ENCODE measurements at regions not wholly inside any gene's neighbourhood (a gene's known extent, or its start where the extent isn't known, plus 50 kb on each side); places are given as distances from the start of the nearest gene placed in this dataset.

DNA sequence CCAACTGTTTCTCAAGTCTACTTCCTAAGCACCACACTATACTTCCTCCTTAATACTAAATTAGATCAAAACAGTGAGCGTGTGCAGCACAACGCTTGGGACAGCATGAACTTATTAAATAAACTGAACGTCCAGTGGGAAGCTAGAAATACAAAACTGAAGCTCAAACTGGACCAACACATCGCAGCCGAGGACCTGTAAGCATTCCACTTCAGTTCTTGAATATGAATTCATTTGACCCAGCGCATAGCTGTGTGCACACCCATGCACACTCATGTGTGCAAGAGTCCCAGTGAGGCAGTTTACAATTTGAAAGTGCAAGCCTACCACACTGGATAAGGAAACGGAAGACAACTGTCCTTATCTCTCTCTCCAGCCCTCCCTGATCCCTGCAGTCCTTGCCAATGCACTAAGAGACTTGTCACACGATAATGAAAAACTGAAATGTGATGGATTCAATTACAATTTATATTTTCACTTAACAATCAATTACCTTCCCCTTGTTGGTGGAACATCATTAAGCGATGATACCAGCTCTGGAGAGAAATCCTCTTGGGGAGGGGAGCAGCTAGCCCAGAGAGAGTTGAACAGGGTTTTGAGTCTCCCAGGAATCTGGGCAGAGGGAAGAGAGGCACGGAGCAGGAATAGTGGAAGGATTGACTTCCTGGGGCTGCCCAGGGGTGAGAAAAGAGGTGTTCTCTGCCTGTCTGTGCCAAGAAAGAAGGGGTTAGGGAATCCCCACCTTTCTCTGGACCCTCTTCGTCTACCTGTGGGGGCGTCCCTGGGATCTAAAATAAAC is 186.5 kb upstream of the KLHL29 start:
- H3K4me3 ChIP-seq (ENCODE audit: low read depth, low read length), result no peak overlapping the region
- TF ChIP-seq, protein P1, sequence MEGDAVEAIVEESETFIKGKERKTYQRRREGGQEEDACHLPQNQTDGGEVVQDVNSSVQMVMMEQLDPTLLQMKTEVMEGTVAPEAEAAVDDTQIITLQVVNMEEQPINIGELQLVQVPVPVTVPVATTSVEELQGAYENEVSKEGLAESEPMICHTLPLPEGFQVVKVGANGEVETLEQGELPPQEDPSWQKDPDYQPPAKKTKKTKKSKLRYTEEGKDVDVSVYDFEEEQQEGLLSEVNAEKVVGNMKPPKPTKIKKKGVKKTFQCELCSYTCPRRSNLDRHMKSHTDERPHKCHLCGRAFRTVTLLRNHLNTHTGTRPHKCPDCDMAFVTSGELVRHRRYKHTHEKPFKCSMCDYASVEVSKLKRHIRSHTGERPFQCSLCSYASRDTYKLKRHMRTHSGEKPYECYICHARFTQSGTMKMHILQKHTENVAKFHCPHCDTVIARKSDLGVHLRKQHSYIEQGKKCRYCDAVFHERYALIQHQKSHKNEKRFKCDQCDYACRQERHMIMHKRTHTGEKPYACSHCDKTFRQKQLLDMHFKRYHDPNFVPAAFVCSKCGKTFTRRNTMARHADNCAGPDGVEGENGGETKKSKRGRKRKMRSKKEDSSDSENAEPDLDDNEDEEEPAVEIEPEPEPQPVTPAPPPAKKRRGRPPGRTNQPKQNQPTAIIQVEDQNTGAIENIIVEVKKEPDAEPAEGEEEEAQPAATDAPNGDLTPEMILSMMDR (IDR thresholded peaks at IDR 0.05; ENCODE audit: insufficient read depth, low read length), result no peak
- no peak for DNase-seq (ENCODE audit: low read depth)

DNA sequence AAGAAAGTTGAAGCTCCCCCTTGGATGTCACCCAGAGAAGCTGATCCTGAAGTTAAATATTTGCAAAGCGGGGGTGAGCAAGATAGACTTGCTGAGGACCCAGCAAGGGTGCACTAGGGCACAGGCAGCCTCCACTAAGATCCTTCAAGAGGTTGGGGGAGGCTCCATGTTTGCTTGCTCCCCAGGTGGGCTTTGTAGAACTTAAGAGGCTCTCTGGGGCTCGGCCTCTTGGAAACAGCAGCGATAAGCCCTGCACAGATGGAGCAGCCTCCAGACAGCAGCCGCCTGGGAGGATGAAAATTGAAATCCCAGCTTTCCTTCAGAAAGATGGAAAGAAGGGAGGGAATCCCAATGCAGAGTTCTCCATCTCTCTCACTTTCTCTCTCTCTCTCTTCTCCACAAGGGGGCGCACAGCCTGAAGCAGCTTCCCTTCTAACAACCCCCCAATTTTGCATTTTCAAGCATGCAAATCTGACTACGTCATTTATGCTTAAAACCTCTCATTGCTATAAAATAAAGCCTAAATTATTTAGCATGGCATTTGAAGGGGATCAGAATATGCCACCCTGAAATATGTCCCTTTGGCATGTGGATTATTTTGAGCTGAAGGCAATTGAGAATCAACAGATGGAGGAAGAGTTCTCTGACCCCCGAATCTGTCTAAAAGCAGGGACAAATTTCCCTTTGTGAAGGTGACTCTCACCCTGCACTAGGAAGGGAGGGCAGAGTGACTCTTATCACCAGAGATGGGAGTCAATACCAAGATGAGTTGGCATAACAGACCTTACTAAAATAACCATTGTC is 185.7 kb upstream of the KLHL29 start:
- no peak overlapping the region for H3K4me3 ChIP-seq (ENCODE audit: low read depth, low read length)
- DNase-seq (ENCODE audit: low read depth), result peak; percentile 36
- TF ChIP-seq, protein P1 (IDR thresholded peaks at IDR 0.05; ENCODE audit: insufficient read depth, low read length), result peak; percentile 65

DNA sequence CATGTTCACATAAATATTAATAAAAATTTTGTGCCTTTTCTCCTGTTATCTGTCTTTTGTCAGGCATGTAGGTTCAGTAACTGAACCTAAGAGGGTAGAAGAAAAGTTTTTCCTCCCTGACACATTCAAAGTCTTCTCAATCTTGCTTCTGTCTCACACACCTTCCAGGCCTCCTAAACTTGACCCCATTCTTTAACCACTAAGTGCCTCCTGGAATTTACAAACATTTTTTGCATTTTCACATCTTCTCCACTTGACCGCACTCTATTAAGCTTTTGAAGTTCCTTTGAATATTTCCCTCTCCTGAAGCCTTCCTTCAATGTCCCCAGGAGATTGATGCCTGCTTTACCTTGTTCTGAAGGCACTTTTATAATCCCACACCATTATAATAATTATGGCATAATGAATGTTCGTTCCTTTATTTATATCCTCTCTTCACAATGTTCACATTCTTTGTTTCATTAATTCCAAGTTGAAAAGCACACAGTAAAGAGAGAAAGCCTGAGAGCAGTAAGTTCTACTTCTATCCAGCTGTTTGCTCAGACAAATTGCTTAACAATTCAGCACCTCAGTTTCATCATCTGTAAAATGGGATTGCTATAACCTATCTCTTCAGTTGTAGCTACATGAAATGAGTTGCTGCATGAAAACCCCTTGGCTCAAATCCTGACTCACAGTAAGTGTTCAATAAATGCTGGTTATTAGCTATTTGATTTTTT is 184.8 kb upstream of the KLHL29 start:
- TF ChIP-seq, protein P1 (IDR thresholded peaks at IDR 0.05; ENCODE audit: insufficient read depth, low read length), result no peak
- H3K4me3 ChIP-seq (ENCODE audit: low read depth, low read length), result no peak overlapping the region
- DNase-seq (ENCODE audit: low read depth), result no peak

DNA sequence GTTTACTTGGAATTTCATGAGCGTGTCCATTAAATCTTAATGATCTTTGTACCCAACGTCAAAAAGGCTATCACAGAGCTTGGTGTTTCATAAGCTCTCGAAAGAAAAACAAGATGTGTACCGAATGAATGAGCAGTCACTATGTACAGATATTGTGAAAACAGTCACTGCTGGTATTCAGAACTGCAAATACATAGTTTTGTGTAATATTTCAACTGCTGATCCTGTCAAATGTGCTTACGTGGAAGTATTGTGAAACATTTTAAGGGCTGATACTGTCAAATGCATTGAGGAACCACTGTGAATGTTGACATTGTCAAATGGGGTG is 184.2 kb upstream of the KLHL29 start:
- TF ChIP-seq, protein P1 (IDR thresholded peaks at IDR 0.05; ENCODE audit: insufficient read depth, low read length), result no peak
- DNase-seq (ENCODE audit: low read depth), result no peak
- no peak overlapping the region for H3K4me3 ChIP-seq (ENCODE audit: low read depth, low read length)

DNA sequence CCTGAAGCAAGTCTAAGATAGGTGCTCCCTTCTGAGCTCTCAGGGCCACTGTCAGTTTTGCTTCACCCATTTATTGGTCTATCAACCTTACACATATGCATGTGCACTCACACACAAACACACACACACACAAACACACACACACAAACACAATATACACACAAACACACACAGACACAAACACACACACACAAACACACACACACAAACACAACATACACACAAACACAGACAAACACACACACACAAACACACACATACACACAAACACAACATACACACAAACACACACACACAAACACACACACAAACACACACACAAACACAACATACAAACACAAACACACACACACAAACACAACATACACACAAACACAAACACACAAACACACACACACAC is 181.6 kb upstream of the KLHL29 start:
- TF ChIP-seq, protein P1 (IDR thresholded peaks at IDR 0.05; ENCODE audit: insufficient read depth, low read length), result no peak
- H3K4me3 ChIP-seq (ENCODE audit: low read depth, low read length), result no peak overlapping the region
- DNase-seq (ENCODE audit: low read depth), result no peak

DNA sequence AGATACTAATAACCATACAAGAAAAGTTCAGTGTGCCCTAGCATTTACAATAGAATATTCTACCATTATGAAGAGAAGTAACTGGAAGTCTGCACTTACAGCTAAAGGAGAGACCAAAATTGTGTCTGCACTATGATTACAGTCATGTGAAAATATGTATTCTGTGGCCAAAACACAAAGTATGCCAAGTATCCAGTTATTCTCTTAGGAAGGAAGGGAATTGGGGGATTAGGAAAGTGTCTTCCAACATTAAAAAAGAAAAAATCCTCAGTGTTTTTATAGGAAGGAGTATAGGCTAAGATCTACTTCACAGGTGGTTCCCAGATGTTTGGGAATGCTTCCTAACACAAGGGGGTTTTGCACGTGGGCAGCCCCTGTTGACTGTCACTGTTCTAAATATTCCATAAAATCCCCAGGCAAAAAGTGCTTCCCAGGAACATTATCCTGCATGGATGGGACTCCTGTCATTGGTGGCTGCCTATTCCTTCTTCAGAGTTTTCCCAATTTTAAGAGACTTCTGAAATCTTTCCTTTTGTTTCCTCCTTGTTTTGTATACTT is 180.2 kb upstream of the KLHL29 start:
- TF ChIP-seq, protein P1 (IDR thresholded peaks at IDR 0.05; ENCODE audit: insufficient read depth, low read length), result no peak
- H3K4me3 ChIP-seq (ENCODE audit: low read depth, low read length), result no peak overlapping the region
- no peak for DNase-seq (ENCODE audit: low read depth)

Measured in fibroblast of the aortic adventitia (primary cell).